ENCODE measurements at regions not wholly inside any gene's neighbourhood (a gene's known extent, or its start where the extent isn't known, plus 50 kb on each side); places are given as distances from the start of the nearest gene placed in this dataset.
"Not testable (repeated sequence)": the region's sequence is repeated elsewhere in the genome, so short reads cannot be mapped to it uniquely, and the experiment has no call there.

DNA sequence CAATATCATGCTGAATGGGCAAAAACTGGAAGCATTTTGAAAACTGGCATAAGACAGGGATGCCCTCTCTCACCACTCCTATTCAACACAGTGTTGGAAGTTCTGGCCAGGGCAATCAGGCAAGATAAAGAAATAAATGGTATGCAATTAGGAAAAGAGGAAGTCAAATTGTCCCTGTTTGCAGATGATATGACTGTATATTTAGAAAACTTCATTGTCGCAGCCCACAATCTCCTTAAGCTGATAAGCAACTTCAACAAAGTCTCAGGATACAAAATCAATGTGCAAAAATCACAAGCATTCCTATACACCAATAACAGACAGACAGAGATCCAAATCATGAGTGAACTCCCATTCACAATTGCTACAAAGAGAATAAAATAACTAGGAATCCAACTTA, 136.8 kb downstream of the ZNF608 start:
- H3K27me3 ChIP-seq (ENCODE audit: insufficient read depth, low read length); H2BK5ac ChIP-seq (ENCODE audit: insufficient read length, low read length); H3K23me2 ChIP-seq (ENCODE audit: insufficient read length, low read depth, low read length, poor library complexity, severe bottlenecking); DNase-seq; H3K27ac ChIP-seq (ENCODE audit: insufficient read length, low read depth, low read length); H4K20me1 ChIP-seq (ENCODE audit: control insufficient read depth, insufficient read depth, insufficient read length); H3T11ph ChIP-seq (ENCODE audit: low read length); H2AK5ac ChIP-seq (ENCODE audit: insufficient read length, low read length); H3K27ac Mint-ChIP-seq; H2BK12ac ChIP-seq (ENCODE audit: insufficient read length, low read depth, low read length); H4K91ac ChIP-seq (ENCODE audit: insufficient read length, low read depth, low read length); H4K5ac ChIP-seq (ENCODE audit: insufficient read length, low read depth, low read length); H4K8ac ChIP-seq (replicated peaks; ENCODE audit: insufficient read length, low read depth, low read length); H3K36me3 Mint-ChIP-seq (ENCODE audit: insufficient read depth in 1 of 3, low read depth in 3 of 3); H3K4me3 Mint-ChIP-seq; H2AFZ ChIP-seq (ENCODE audit: low read length); H3K4me1 ChIP-seq (ENCODE audit: insufficient read depth, low read length); H3K56ac ChIP-seq (ENCODE audit: insufficient read length, low read depth, low read length); H3K9me3 ChIP-seq (ENCODE audit: control insufficient read depth, low read depth, low read length); H3K79me1 ChIP-seq (ENCODE audit: insufficient read depth, low read depth, low read length, poor library complexity, severe bottlenecking); H3K9ac ChIP-seq (ENCODE audit: extremely low read depth, insufficient read length, low read length); H3K79me2 ChIP-seq (ENCODE audit: insufficient read depth, low read length); H3K4me2 ChIP-seq (ENCODE audit: insufficient read depth, insufficient read length, low read length); H3K27me3 Mint-ChIP-seq (ENCODE audit: low read depth); H3K4ac ChIP-seq (ENCODE audit: low read depth, low read length); H3K14ac ChIP-seq (ENCODE audit: insufficient read depth, low read length); H3K18ac ChIP-seq (ENCODE audit: insufficient read length, low read depth, low read length); H3K9me3 Mint-ChIP-seq; H3K23ac ChIP-seq (ENCODE audit: insufficient read length, low read depth, low read length); H2BK20ac ChIP-seq (ENCODE audit: low read depth, low read length, poor library complexity, severe bottlenecking); H2BK15ac ChIP-seq (ENCODE audit: low read depth, low read length); H2BK120ac ChIP-seq (ENCODE audit: low read depth, low read length, poor library complexity, severe bottlenecking): not testable (repeated sequence)
- peaks cover 14% of the 10 kb centered on the region in 2 experiments for H3K4me1 Mint-ChIP-seq
- WGBS (ENCODE audit: extremely low coverage, insufficient read length, low lambda C conversion rate): no CpG with 5 or more reads among the region's 1 CpG
